Glomerular visceral epithelial cell (primary cell): ENCODE measurements at regions not wholly inside any gene's neighbourhood (a gene's known extent, or its start where the extent isn't known, plus 50 kb on each side); places are given as distances from the start of the nearest gene placed in this dataset.

ENCODE experiments used
- DNase-seq: peaks from one replicate; pipeline ENCODE4 v3.0.0-alpha.2; 2016; ENCODE audit errors: extremely low spot score

DNA sequence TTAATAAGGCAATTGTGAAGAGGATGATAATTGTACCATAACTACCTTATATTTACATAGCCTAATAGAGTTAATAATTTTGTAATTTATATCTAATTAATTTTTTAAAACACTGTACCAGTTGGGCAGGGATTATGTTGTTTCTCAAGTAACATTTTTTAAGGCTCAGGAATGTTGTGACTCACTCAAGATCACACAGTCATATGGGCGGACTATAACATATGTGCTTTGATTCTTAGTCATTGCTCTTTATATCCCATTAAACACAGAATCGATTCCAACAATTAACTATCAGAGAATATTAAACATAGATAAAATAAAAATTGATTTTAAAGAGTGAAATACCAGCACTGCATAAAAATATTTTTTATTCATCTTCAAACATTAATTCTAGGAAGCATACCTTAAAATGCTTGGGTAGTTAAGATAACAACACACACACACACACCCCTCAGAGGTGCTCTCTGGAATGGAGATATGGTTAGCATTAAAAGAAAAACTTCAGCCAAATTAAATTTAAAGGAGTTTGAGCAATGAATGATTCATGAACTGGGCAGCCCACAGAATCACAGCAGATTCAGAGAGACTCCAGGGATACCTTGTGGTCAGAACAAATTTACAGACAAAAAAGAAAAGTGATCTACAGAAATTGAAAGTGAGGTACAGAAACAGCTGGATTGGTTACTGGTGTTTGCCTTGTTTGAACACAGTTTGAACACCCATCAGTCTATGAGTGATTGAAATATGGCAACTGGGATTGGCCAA lies 869.4 kb upstream of the ID2 start:
- DNase-seq = peak; percentile 61

DNA sequence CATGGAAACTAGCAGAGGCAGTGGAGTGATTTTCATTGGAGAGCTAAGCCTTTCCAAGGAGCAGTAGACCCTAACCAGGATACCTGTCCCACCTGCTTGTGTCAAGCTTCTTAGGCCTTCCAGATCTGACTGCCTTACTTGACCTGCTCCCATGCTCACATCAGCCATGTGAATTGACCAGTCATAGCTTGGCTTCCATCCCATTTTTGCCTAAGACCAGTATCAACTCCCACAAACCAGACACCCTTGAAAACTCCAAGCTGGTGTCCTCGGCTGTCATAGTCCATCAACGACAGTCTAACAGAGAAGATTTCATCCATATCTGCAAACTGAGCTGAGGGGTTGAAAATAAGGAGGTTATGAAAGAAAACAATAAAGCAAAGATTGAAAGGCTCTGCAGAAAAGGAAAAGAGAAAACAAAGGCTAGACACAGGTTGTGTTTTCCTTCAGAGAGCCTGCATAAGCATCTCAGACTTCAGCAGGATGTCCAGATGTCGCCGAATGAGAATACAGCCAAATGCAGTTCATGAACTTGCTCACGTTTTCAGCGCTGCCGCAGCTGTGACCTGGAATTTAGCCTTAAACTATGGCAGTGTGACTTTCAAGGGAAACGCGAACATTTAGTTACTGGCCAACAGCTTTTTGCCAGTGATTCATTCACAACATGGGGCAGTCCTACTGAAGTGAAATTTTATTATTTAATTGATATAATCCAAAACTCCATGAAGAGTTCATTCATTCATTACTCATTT lies 868.1 kb upstream of the ID2 start:
- DNase-seq = no peak

GRCh38 chr2:7815726-7816125 lies 866.1 kb upstream of the ID2 start:
- DNase-seq = no peak

DNA sequence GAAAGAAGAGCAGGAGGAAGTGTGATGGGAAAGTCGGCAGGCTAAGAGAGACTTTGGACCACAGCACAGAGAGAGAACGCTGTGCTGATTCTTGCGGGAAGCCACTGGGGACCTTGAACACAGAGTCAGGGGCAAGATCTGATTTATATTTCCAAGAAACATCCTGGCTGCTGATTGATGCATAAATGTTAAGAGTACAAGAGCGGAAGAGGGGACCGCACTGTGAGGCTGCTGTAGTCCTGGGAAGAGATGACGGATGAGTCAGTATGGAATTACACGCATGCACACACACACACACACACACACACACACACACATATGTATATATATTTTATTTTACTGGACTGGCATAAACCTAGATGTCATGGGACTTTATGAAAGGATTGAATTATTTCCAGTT lies 865.6 kb upstream of the ID2 start:
- DNase-seq = no peak

GRCh38 chr2:7816944-7817343 lies 864.9 kb upstream of the ID2 start:
- no peak for DNase-seq

DNA sequence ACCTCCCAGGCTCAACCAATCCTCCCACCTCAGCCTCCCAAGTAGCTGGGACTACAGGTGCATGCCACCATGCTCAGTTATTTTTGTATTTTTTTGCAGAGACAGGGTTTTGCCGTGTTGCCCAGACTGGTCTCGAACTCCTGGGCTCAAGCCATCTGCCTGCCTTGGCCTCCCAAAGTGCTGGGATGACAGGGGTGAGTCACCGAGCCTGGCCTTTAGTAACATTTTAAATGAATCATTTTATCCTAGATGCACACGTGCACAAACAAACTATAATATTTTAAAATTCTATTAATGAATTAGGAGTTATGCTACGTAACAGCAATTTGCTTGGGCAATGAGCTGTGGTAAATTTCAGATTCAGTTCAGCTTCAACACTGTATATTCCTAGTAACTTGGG lies 862.5 kb upstream of the ID2 start:
- no peak for DNase-seq

GRCh38 chr2:7819850-7820249 lies 862.0 kb upstream of the ID2 start:
- no peak for DNase-seq

DNA sequence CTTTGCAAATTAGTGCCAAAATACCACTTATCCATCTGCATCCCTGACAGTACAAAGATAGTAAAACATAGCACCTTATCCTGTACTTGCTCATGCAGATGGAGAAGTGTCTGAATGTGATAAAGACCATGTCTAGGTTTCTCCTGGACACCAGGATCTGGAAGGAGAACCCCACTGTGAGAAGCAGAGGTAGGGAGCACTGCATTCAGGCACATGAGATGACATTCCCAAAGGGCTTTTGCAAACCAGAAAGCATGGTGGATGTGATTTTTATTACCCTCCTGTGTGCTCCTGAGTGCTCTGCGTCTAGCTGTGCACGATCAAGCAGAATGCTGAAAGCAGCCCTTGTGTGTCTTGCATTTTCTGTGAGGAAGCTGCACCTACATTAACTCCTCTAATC lies 857.6 kb upstream of the ID2 start:
- no peak for DNase-seq

DNA sequence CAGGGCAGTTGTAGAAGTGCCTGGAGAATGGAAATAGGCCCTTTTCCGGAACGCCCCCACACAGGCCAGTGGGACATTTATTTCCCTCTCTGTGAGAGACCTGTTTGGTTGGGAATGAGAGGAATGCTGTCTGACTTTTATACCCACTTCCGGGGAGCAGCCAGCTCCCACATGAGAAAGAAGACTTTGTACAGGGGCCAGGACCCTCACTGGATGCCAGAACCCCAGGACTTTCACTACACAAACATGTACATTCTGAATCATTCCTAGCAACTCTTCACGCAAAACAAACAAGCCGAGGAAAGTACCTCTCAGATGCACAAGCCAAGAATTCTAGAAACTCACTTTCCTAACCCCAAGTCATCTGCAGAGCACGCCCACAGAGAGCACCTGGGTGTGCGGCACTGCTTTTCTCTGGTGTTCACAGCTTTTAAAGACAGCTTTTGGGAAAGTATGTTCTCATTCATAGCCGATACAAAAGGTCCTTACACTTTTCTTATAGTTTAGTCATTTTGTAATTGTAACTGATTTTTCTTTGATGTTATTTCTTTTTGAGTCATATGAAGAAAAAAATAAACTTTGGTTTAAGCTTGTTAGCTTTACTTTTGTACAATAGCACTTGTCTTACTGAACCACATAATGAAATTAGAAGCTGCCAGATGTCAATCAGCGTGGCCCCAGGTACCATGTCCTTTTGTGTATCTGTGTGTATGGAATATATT lies 856.1 kb upstream of the ID2 start:
- DNase-seq = peak; percentile 81

DNA sequence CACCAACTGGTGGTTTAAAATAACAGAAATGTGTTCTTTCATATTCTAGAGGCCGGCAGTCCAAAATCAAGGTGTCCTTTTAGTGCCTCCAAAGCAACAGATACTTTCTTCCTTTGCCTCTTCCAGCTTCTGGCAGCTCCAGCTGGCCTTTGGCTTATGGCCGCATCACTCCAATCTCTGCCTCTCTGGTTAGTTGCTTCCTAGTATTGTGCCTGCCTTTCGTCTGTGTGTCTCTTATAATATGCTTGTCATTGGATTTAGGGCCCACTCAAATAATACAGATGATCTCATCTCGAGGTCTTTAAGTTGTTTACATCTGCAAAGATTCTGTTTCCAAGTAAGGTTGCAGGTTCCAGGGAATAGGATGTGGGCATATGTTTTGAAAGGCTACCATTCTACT lies 855.2 kb upstream of the ID2 start:
- DNase-seq = no peak

- DNase-seq = no peak
Measured at GRCh38 chr2:7829241-7829640, 852.6 kb upstream of the ID2 start.

DNA sequence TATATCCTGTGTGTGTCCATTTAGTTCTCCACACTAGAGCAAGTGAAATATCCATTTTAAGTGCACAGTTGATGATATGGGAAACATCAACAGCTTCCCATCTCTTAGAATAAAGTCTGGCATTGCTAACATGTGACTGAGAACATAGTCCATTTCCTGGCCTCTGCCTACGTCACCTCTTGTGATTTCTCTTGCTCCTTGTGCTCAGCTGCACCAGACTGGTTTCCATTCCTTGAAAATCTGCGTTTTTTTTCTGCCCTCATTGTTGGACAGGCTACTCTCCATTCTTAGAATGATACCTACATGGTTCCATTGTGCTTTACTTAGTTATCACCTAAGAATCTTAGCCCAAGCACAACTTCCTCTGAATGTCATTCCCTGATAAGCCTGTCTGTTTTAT lies 851.2 kb upstream of the ID2 start:
- no peak for DNase-seq

- no peak for DNase-seq
Measured at GRCh38 chr2:7835151-7835550, 846.7 kb upstream of the ID2 start.

GRCh38 chr2:7835693-7836680 lies 845.9 kb upstream of the ID2 start:
- DNase-seq = no peak

DNA sequence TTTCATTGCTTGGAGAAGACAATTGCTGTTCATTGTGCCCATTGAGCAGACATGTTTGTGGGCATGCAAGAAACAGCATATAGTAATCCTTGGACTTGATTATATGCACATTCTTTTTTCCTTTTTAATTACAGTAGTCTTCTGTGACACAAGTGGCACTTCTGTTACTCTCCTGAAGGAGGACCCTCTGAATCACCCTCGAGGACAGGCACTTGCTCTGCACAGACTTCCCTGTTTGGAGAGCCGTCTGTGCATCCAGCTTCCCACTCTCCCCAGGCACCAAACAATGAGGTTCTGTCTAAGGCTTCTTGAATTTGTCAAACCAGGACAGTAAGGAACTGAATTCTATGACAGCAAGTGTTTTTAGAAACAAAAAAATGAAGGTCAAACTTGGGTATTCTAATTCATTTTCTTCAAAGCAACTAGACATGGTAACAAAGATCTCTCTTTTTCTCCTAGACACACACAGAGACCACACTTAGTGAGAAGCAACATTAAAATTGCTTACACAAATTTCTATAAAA lies 844.6 kb upstream of the ID2 start:
- no peak for DNase-seq

DNA sequence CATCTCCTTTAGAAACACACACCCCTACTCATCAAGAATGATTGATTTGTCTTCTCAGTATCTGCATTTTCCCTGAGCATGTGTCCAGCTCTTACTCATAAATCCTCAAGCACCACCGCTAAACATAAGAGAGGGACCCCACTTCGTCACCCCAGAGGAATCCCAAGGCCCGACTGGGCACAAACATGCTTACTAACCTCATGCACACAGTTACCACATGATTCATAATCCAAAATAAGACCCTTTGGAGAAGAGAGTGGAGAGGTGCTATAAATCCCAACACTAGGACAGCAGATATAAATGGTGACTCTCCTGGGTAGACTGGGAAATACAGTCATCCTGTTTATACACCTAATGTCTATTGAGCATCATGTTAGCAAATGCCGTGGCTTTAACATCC lies 843.2 kb upstream of the ID2 start:
- DNase-seq = no peak

- DNase-seq = no peak
Measured at GRCh38 chr2:7840651-7841380, 841.0 kb upstream of the ID2 start.

- no peak for DNase-seq
Measured at GRCh38 chr2:7841751-7842150, 840.1 kb upstream of the ID2 start.

- DNase-seq = no peak
Measured at GRCh38 chr2:7844414-7844965, 837.4 kb upstream of the ID2 start.

GRCh38 chr2:7845332-7845731 lies 836.5 kb upstream of the ID2 start:
- no peak for DNase-seq
